ENCODE measurements at regions not wholly inside any gene's neighbourhood (a gene's known extent, or its start where the extent isn't known, plus 50 kb on each side); places are given as distances from the start of the nearest gene placed in this dataset.

GRCh38 chr12:63090716-63091115 lies 60.3 kb downstream of the AVPR1A start:
- DNase-seq, result no peak

- no peak for DNase-seq
These were observed 64.7 kb downstream of the AVPR1A start for GRCh38 chr12:63086149-63086915.

DNA sequence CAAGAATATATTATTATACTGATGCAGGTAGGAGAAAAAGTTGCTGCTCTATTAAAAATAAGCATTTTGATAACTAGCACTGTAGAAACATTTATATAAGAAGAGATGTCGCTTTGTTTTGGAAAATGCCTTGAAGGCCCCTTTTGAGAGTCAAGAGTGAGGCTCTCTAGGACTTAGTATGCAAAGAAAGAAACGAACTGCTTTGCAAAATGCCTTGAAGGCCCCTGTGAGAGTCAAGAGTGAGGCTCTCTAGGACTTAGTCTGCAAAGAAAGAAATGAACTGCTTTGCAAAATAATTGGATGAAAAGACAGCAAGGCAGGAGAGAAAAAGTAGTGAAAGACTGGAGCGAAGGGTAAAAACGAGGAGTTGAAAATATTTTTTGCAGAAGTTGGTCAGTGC lies 65.9 kb downstream of the AVPR1A start:
- no peak for DNase-seq

- DNase-seq, result no peak
These were observed 66.5 kb downstream of the AVPR1A start for GRCh38 chr12:63084501-63084900.

DNA sequence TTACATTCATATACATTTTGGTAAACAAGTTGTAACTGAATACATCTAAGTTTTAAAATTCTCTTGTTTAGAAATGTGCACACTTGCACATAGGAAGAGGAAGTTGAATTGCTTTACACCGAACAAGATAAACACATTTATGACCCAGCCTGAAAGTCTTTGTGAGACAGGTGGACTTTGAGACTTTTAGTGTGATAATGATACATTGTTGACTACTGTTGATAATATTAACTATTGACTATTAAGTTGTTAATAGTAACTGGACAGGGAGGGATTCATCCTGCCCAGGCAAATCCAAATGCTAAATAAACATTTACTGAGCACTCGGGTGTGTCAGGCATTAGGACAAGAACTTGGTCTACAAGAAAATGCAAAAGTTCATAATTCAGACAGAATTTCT lies 68.0 kb downstream of the AVPR1A start:
- no peak for DNase-seq

GRCh38 chr12:63079791-63080502 lies 71.1 kb downstream of the AVPR1A start:
- DNase-seq, result peak; percentile 19

GRCh38 chr12:63078906-63079305 lies 72.1 kb downstream of the AVPR1A start:
- DNase-seq, result no peak

DNA sequence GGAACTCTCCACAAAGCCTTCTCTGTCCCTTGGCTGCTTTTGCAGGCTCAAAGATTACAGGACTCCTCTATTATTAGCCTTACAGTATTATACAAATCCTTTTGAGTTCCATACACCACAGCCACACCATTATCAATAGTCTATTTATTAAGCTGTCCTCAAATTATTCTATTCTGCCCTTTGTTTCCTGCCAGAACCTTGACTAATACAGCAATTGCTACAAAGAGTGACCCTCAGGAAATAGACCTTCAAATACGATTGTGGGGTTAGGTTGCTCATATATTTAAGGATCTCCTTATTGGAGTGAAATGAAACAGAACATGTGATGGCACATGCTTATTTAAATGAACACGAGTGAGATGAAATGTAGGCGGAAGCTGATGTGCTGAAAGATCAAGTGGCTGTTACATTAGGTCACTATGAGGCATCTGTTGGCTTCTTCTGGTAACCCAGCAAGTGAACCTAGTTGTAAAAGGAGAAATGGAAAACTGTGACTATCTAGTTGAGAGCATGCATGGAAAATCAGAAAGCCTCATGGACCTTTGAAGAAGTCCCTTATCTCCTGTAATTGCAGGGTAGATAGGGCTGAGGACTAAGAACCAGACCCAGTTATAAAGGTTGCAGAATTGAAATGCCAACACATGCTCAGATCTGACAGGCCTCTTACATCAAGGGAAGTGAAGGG lies 75.5 kb downstream of the AVPR1A start:
- no peak for DNase-seq

DNA sequence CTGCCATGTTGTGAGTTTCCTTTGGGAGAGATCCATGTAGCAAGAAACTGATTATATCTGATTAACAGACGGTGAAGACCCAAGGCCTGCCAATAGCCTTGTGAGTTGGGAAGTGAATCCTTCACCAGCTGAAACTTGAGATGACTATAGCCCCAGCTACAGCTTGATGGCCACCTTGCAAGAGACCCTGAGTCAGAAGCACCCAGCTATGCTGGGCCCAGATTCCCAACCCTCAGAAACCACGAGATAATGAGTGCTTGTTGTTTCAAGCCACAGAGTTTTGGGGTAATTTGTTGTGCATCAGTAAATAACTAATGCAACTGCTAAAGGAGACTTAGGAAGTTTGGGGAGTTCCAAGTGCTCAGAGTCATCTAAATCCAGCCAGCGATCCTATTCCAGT lies 80.3 kb downstream of the AVPR1A start:
- DNase-seq, result peak; percentile 6

- DNase-seq, result no peak
These were observed 81.0 kb downstream of the AVPR1A start for GRCh38 chr12:63069860-63070617.

GRCh38 chr12:63068857-63069442 lies 82.1 kb downstream of the AVPR1A start:
- DNase-seq, result peak; percentile 75

GRCh38 chr12:63066782-63067181 lies 84.2 kb downstream of the AVPR1A start:
- no peak for DNase-seq

DNA sequence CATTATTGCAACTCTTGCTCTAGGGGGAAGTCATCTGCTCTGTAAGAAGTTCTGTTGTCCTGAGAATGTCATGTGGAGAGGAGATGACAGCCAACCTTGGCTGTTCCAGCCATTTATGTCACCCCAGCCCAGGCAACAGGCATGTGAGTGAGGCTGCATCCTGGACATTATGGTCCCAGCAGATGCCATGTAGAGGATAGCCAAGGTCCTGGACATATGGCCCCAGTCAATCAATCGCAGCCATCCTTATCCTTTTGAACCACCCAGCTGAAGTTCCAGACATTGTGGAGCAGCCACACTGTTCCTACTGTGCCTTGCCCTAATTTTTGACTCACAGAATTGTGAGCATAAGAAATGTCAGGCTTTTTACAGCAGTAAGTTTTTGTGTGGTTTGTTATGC lies 84.9 kb downstream of the AVPR1A start:
- DNase-seq, result no peak

- DNase-seq, result peak; percentile 73
These were observed 86.9 kb downstream of the AVPR1A start for GRCh38 chr12:63064080-63064479.

DNA sequence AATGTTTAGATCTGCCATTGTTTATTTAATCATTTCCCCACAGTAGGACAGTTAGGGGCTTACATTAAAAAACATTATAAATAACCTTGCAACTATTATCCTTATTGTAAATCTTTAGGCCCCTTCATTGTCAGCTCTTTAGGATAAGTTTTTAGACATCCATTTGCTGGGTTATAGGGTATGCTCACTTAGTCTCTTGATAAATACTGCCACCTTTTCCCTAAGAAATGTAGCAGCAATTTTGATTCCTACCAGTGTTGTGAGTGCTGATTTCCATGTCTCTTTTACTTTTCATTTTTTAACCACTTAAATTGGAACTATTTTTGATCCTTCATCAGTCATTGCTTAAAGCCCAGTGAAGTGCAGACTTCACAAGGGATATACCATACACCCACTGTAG lies 94.4 kb downstream of the AVPR1A start:
- no peak for DNase-seq

- no peak for DNase-seq
These were observed 98.3 kb downstream of the AVPR1A start for GRCh38 chr12:63052696-63053095.

- DNase-seq, result no peak
These were observed 103.9 kb downstream of the AVPR1A start for GRCh38 chr12:63047146-63047545.

- DNase-seq, result peak; percentile 95
These were observed 105.8 kb downstream of the AVPR1A start for GRCh38 chr12:63045020-63045860.

DNA sequence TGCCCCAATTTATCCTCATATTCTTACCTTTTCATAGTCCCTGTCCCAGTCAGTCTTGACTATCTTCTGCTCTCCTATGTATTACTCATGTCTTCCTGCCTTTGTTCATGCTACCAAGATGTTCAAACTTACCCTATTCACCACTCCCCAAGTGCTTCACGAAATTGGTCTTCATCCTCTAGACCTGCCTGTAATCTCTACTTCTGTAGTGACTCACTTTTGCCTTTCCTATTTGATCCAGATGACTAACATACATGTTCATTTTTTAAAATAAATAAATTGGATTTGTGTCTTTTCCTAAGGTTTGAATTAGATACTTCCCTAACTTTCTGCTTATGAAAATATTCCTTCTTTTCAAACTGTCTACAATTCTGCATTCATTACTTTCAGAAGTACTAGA lies 107.7 kb upstream of the PPM1H start:
- peak; percentile 16 for DNase-seq

GRCh38 chr12:63041601-63042000 lies 106.7 kb upstream of the PPM1H start:
- DNase-seq, result no peak

- DNase-seq, result no peak
These were observed 105.7 kb upstream of the PPM1H start for GRCh38 chr12:63040526-63041220.
